BE2C (cell line): ENCODE measurements at regions not wholly inside any gene's neighbourhood (a gene's known extent, or its start where the extent isn't known, plus 50 kb on each side); places are given as distances from the start of the nearest gene placed in this dataset.
"Not testable (repeated sequence)": the region's sequence is repeated elsewhere in the genome, so short reads cannot be mapped to it uniquely, and the experiment has no call there.

ENCODE experiments used
- DNase-seq: peaks from one replicate; pipeline ENCODE4 v3.0.0-alpha.2; 2020
- H3K27me3 ChIP-seq: fragments of 250-450 bp; sonication (Bioruptor Pico); 2 replicates; pipeline ENCODE4 v1.5.1; 2020; ENCODE audit warnings: mild to moderate bottlenecking
- H3K36me3 ChIP-seq: fragments of 250-450 bp; sonication (Bioruptor Pico); 2 replicates; pipeline ENCODE4 v1.5.1; 2020; ENCODE audit warnings: mild to moderate bottlenecking
- H3K4me1 ChIP-seq: fragments of 250-450 bp; sonication (Bioruptor Pico); 2 replicates; pipeline ENCODE4 v1.5.1; 2020
- H3K4me3 ChIP-seq: 2 replicates; pipeline ENCODE4 v1.5.1; 2011; ENCODE audit warnings: low read depth, low read length
- H3K9me3 ChIP-seq: fragments of 250-450 bp; sonication (Bioruptor Pico); 2 replicates; pipeline ENCODE4 v1.5.1; 2020
- CTCF ChIP-seq: IDR thresholded peaks from 2 replicates; pipeline ENCODE4 v1.5.1; 2012; ENCODE audit warnings: mild to moderate bottlenecking, low read depth, low read length

- Histone ChIP-seq H3K9me3 (no peaks in the 10 kb centered on the region), H3K27me3 (no peaks in the 10 kb centered on the region), H3K36me3 (no peaks in the 10 kb centered on the region), H3K4me1 (no peaks in the 10 kb centered on the region), H3K4me3 (no peak overlapping the region)
- DNase-seq = no peak
- TF ChIP-seq CTCF = no peak
Measured at GRCh38 chr2:95700519-95700918, 108.7 kb downstream of the TRIM43 start.

GRCh38 chr2:95702471-95702870 is 110.7 kb downstream of the TRIM43 start:
- H3K27me3 ChIP-seq = no peaks in the 10 kb centered on the region
- no peaks in the 10 kb centered on the region for H3K36me3 ChIP-seq
- TF ChIP-seq CTCF = no peak
- H3K4me3 ChIP-seq = no peak overlapping the region
- H3K4me1 ChIP-seq = no peaks in the 10 kb centered on the region
- no peak for DNase-seq
- no peaks in the 10 kb centered on the region for H3K9me3 ChIP-seq

GRCh38 chr2:95707161-95707560 is 115.4 kb downstream of the TRIM43 start:
- not testable (repeated sequence) for H3K4me1 ChIP-seq, DNase-seq, H3K36me3 ChIP-seq, H3K4me3 ChIP-seq, H3K27me3 ChIP-seq, H3K9me3 ChIP-seq

GRCh38 chr2:95707837-95708236 is 116.0 kb downstream of the TRIM43 start:
- no peaks in the 10 kb centered on the region for H3K36me3 ChIP-seq
- TF ChIP-seq CTCF = no peak
- no peak overlapping the region for H3K4me3 ChIP-seq
- H3K9me3 ChIP-seq = no peaks in the 10 kb centered on the region
- no peak for DNase-seq
- H3K4me1 ChIP-seq = no peaks in the 10 kb centered on the region
- no peaks in the 10 kb centered on the region for H3K27me3 ChIP-seq

- H3K36me3 ChIP-seq = no peaks in the 10 kb centered on the region
- no peak for TF ChIP-seq CTCF
- no peak overlapping the region for H3K4me3 ChIP-seq
- H3K9me3 ChIP-seq = no peaks in the 10 kb centered on the region
- no peak for DNase-seq
- H3K27me3 ChIP-seq = no peaks in the 10 kb centered on the region
- H3K4me1 ChIP-seq = no peaks in the 10 kb centered on the region
Measured at GRCh38 chr2:95709831-95710230, 118.0 kb downstream of the TRIM43 start.

- not testable (repeated sequence) for H3K27me3 ChIP-seq, H3K36me3 ChIP-seq, H3K4me1 ChIP-seq, H3K9me3 ChIP-seq, H3K4me3 ChIP-seq, DNase-seq
Measured at GRCh38 chr2:95713470-95714177, 121.8 kb downstream of the TRIM43 start.

GRCh38 chr2:95714398-95714797 is 122.6 kb downstream of the TRIM43 start:
- H3K4me1 ChIP-seq, H3K9me3 ChIP-seq, H3K4me3 ChIP-seq, DNase-seq, H3K27me3 ChIP-seq, H3K36me3 ChIP-seq: not testable (repeated sequence)
